HG02610 (cell line): ENCODE measurements at regions not wholly inside any gene's neighbourhood (a gene's known extent, or its start where the extent isn't known, plus 50 kb on each side); places are given as distances from the start of the nearest gene placed in this dataset.

Experiments used
- ATAC-seq: cut with Tn5 transposase; IDR thresholded peaks from one replicate; pipeline ENCODE4 v1.9.1; 2021; ENCODE audit warnings: mild to moderate bottlenecking, moderate library complexity; ENCODE audit not compliant: unreplicated experiment

- no peak for ATAC-seq
Observed at GRCh38 chr18:8499810-8500675, 109.2 kb upstream of the RAB12 start.

- no peak for ATAC-seq
Observed at GRCh38 chr18:8501044-8501443, 108.2 kb upstream of the RAB12 start.

- ATAC-seq, result no peak
Observed at GRCh38 chr18:8503248-8503647, 106.0 kb upstream of the RAB12 start.

- no peak for ATAC-seq
Observed at GRCh38 chr18:8504424-8504823, 104.8 kb upstream of the RAB12 start.

GRCh38 chr18:8504880-8505435 is 104.3 kb upstream of the RAB12 start:
- no peak for ATAC-seq

- no peak for ATAC-seq
Observed at GRCh38 chr18:8506251-8507049, 102.8 kb upstream of the RAB12 start.

- no peak for ATAC-seq
Observed at GRCh38 chr18:8507361-8507760, 101.9 kb upstream of the RAB12 start.

- no peak for ATAC-seq
Observed at GRCh38 chr18:8507915-8508705, 101.1 kb upstream of the RAB12 start.

GRCh38 chr18:8513249-8513648 is 96.0 kb upstream of the RAB12 start:
- ATAC-seq, result no peak

- ATAC-seq, result no peak
Observed at GRCh38 chr18:8514409-8514808, 94.8 kb upstream of the RAB12 start.

- no peak for ATAC-seq
Observed at GRCh38 chr18:8515142-8515865, 93.9 kb upstream of the RAB12 start.

- ATAC-seq, result no peak
Observed at GRCh38 chr18:8516371-8517250, 92.6 kb upstream of the RAB12 start.

GRCh38 chr18:8517276-8517675 is 92.0 kb upstream of the RAB12 start:
- no peak for ATAC-seq

- ATAC-seq, result no peak
Observed at GRCh38 chr18:8519102-8519501, 90.1 kb upstream of the RAB12 start.

GRCh38 chr18:8520266-8520665 is 89.0 kb upstream of the RAB12 start:
- no peak for ATAC-seq

- no peak for ATAC-seq
Observed at GRCh38 chr18:8522756-8523155, 86.5 kb upstream of the RAB12 start.

GRCh38 chr18:8525692-8526091 is 83.5 kb upstream of the RAB12 start:
- ATAC-seq, result no peak

- no peak for ATAC-seq
Observed at GRCh38 chr18:8526332-8526731, 82.9 kb upstream of the RAB12 start.

GRCh38 chr18:8529609-8530008 is 79.6 kb upstream of the RAB12 start:
- ATAC-seq, result no peak
